GM12878 (cell line): ENCODE measurements at regions not wholly inside any gene's neighbourhood (a gene's known extent, or its start where the extent isn't known, plus 50 kb on each side); places are given as distances from the start of the nearest gene placed in this dataset.

Experiments
- ATAC-seq: fragments of 200-7000 bp; cut with Tn5 transposase; 3 replicates; pipeline ENCODE4 v1.9.1; 2020; ENCODE audit warnings: mild to moderate bottlenecking, moderate library complexity
- BruUV-seq: library from RNA; stranded (reverse); fragments of 400-500 nt; replicated peaks from 2 replicates; lab custom pipeline; 2021; lab: Mats Ljungman, UMichigan
- CTCF ChIA-PET: fragments of 300-600 bp; sonication (Branson Sonifier 250); formaldehyde crosslinking; extraction: SDS; loops from one replicate; lab custom pipeline; 2021; ENCODE audit warnings: inconsistent platforms; lab: Yijun Ruan, JAX
- POLR2A ChIA-PET: fragments of 350-600 bp; formaldehyde crosslinking; extraction: SDS; loops from one replicate; lab custom pipeline; 2021; ENCODE audit warnings: inconsistent platforms; lab: Charles Lee
- RAD21 ChIA-PET: fragments of 300-600 bp; sonication (Branson Sonifier 250); formaldehyde crosslinking; loops from one replicate; lab custom pipeline; 2023; ENCODE audit warnings: antibody characterized with exemption; ENCODE audit not compliant: unreplicated experiment; lab: Charles Lee
- SMC1A ChIA-PET: fragments of 300-600 bp; sonication (Branson Sonifier 250); formaldehyde crosslinking; loops from one replicate; lab custom pipeline; 2023; ENCODE audit not compliant: unreplicated experiment, uncharacterized antibody; lab: Charles Lee
- DNase-seq: peaks from one replicate; pipeline ENCODE4 v3.0.0-alpha.2; 2011; ENCODE audit warnings: low read depth, low spot score
- FAIRE-seq: peaks from 3 replicates; lab custom pipeline; 2011; peaks lifted over from hg19 to GRCh38; lab: Jason Lieb, UNC
- H2AFZ ChIP-seq: 2 replicates; pipeline ENCODE4 v1.6.0; 2011; ENCODE audit warnings: low read depth, low read length, control low read depth; ENCODE audit not compliant: control insufficient read depth
- H3K27ac ChIP-seq: 2 replicates; pipeline ENCODE4 v1.5.1; 2011; ENCODE audit warnings: control low read depth; ENCODE audit not compliant: control insufficient read depth, insufficient read depth
- H3K27me3 ChIP-seq, 2 experiments: replicated peaks in 1 of 2; 2 replicates each; pipeline versions ENCODE4 v1.6.0 to v1.6.1; 2011; ENCODE audit warnings: low read length in 1 of 2; ENCODE audit not compliant: control insufficient read depth in 2 of 2, insufficient read depth in 2 of 2
- H3K36me3 ChIP-seq, 2 experiments: 2 replicates each; pipeline ENCODE4 v1.5.1; 2011; ENCODE audit warnings: low read length in 1 of 2; ENCODE audit not compliant: control insufficient read depth in 2 of 2, insufficient read depth in 2 of 2
- H3K4me1 ChIP-seq: 2 replicates; pipeline ENCODE4 v1.6.1; 2011; ENCODE audit warnings: mild to moderate bottlenecking, low read length, moderate library complexity, mixed read lengths; ENCODE audit not compliant: control insufficient read depth, insufficient read depth
- H3K4me2 ChIP-seq: 2 replicates; pipeline ENCODE4 v1.6.0; 2011; ENCODE audit warnings: control low read depth; ENCODE audit not compliant: control insufficient read depth, insufficient read depth
- H3K4me3 ChIP-seq: fragments of 200-600 bp; sonication (generic); 2 replicates; pipeline ENCODE4 v1.5.1; 2016
- H3K79me2 ChIP-seq: 2 replicates; pipeline ENCODE4 v1.6.0; 2011; ENCODE audit warnings: low read length; ENCODE audit not compliant: control insufficient read depth, insufficient read depth
- H3K9ac ChIP-seq: 2 replicates; pipeline ENCODE4 v1.8.0; 2011; ENCODE audit warnings: low read length, control low read depth, mixed read lengths; ENCODE audit not compliant: control insufficient read depth, insufficient read depth
- H3K9me3 ChIP-seq: replicated peaks from 3 replicates; pipeline ENCODE4 v1.5.1; 2011; ENCODE audit warnings: mild to moderate bottlenecking, low read length; ENCODE audit not compliant: control insufficient read depth, insufficient read depth
- H4K20me1 ChIP-seq: 2 replicates; pipeline ENCODE4 v1.6.0; 2011; ENCODE audit not compliant: control insufficient read depth, insufficient read depth
- HDAC2 ChIP-seq: fragments of 200-600 bp; sonication (generic); IDR thresholded peaks from 2 replicates; pipeline ENCODE4 v1.6.1; 2017
- HDGF ChIP-seq: fragments of 450-650 bp; IDR thresholded peaks from 2 replicates; pipeline ENCODE4 v1.6.1; 2016; ENCODE audit warnings: antibody characterized with exemption
- NFXL1 ChIP-seq: fragments of 450-650 bp; IDR thresholded peaks from 2 replicates; pipeline ENCODE4 v1.6.1; 2017; ENCODE audit warnings: antibody characterized with exemption, mild to moderate bottlenecking, borderline replicate concordance
- RBBP5 ChIP-seq: fragments of 200-600 bp; sonication (generic); conservative IDR thresholded peaks from 2 replicates; pipeline ENCODE4 v1.6.1; 2016
- SMAD5 ChIP-seq: IDR thresholded peaks from 2 replicates; pipeline ENCODE4 v1.6.1; 2016; ENCODE audit warnings: antibody characterized with exemption, low read depth
- TARDBP ChIP-seq: IDR thresholded peaks from 2 replicates; pipeline ENCODE4 v1.6.1; 2016; ENCODE audit warnings: borderline replicate concordance
- WGBS: methylation state at CpG from one replicate; pipeline ENCODE4 v1.1.6; 2016; ENCODE audit warnings: low lambda C conversion rate; ENCODE audit not compliant: insufficient replicate concordance, insufficient coverage; ENCODE audit errors: missing lambda C conversion rate; 5-methylcytosine and 5-hydroxymethylcytosine counted together
- in situ Hi-C: fragments of 300-500 bp; cut with MboI; formaldehyde crosslinking; loops from 9 replicates; pipeline ENCODE4 v1.14.3; 2018; ENCODE audit warnings: mixed read lengths
- intact Hi-C: fragments of 100-400 bp; cut with micrococcal nuclease; formaldehyde crosslinking; loops from one replicate; pipeline ENCODE4 v1.14.2; 2022; ENCODE audit not compliant: unreplicated experiment
- TF ChIP-seq, protein P1 (sequence below): fragments of 450-650 bp; formaldehyde crosslinking; IDR thresholded peaks from 2 replicates; pipeline ENCODE4 v1.5.0; 2022; ENCODE audit warnings: mild to moderate bottlenecking, missing genetic modification characterization

DNA sequence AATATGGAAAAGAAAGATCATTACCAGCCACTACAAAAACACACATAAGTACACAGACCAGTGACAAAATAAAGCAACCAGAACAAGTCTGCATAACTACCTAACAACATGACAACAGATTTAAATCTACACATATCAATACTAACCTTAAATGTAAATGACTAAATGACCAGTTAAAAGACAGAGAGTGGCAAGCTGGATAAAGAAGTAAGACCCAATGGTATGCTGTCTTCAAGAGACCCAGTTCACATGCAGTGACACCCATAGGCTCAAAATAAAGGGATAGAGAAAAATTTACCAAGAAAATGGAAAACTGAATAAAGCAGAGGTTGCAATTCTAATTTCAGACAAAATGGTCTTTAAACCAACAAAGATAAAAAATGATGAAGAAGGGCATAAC, 938.1 kb downstream of the EFNA5 start:
- ATAC-seq = no peak
- Histone ChIP-seq H3K9ac (no peak overlapping the region), H3K4me2 (no peak overlapping the region), H3K9me3 (no peaks in the 10 kb centered on the region), H2AFZ (no peak overlapping the region), H4K20me1 (no peaks in the 10 kb centered on the region), H3K4me1 (no peaks in the 10 kb centered on the region), H3K36me3 (no peaks in the 10 kb centered on the region), H3K27ac (no peak overlapping the region), H3K27me3 (no peaks in the 10 kb centered on the region), H3K4me3 (no peak overlapping the region), H3K79me2 (no peaks in the 10 kb centered on the region)
- ChIA-PET SMC1A (no interaction called here), CTCF (no interaction called here), POLR2A (no interaction called here), RAD21 (no interaction called here)
- in situ Hi-C loops = no loop called here
- DNase-seq = no peak
- intact Hi-C loops = no loop called here
- BruUV-seq = no TSS peak
- TF ChIP-seq TARDBP (no peak), RBBP5 (no peak), HDGF (no peak), NFXL1 (no peak), SMAD5 (no peak)
- TF ChIP-seq, protein P1, sequence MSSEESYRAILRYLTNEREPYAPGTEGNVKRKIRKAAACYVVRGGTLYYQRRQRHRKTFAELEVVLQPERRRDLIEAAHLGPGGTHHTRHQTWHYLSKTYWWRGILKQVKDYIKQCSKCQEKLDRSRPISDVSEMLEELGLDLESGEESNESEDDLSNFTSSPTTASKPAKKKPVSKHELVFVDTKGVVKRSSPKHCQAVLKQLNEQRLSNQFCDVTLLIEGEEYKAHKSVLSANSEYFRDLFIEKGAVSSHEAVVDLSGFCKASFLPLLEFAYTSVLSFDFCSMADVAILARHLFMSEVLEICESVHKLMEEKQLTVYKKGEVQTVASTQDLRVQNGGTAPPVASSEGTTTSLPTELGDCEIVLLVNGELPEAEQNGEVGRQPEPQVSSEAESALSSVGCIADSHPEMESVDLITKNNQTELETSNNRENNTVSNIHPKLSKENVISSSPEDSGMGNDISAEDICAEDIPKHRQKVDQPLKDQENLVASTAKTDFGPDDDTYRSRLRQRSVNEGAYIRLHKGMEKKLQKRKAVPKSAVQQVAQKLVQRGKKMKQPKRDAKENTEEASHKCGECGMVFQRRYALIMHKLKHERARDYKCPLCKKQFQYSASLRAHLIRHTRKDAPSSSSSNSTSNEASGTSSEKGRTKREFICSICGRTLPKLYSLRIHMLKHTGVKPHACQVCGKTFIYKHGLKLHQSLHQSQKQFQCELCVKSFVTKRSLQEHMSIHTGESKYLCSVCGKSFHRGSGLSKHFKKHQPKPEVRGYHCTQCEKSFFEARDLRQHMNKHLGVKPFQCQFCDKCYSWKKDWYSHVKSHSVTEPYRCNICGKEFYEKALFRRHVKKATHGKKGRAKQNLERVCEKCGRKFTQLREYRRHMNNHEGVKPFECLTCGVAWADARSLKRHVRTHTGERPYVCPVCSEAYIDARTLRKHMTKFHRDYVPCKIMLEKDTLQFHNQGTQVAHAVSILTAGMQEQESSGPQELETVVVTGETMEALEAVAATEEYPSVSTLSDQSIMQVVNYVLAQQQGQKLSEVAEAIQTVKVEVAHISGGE (CRISPR knock-in tag) = no peak
- no peak for FAIRE-seq

DNA sequence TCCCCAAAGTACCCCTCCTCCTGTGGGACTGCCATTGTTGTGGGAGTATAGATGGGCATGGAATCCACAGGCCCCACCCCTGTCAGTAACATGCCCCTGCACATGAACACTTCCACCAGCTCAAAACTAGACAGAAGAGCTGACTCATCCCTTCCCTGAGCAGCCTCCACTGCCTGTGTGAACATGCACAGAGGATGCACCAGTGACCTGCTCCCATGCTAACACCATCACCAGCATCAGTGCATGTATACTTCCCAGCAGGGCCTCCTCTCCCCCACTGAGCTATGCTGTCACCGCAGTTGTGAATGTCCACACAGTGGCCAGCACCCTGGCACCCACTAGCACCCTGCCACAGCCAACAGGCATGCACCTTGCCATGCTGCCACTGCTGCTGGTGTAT, 939.8 kb downstream of the EFNA5 start:
- 44% methylated on average over 1 of the region's 1 CpG for WGBS
- intact Hi-C loops (no loop called here), in situ Hi-C loops (no loop called here)
- ChIA-PET CTCF (no interaction called here), POLR2A (no interaction called here), SMC1A (no interaction called here), RAD21 (no interaction called here)
- H3K4me1 ChIP-seq = no peaks in the 10 kb centered on the region
- H3K9ac ChIP-seq = no peak overlapping the region
- no peaks in the 10 kb centered on the region for H3K79me2 ChIP-seq
- DNase-seq (no peak), FAIRE-seq (no peak), ATAC-seq (no peak)
- no peaks in the 10 kb centered on the region for H3K9me3 ChIP-seq
- no peak overlapping the region for H3K4me3 ChIP-seq
- H2AFZ ChIP-seq = no peak overlapping the region
- no peaks in the 10 kb centered on the region for H3K27me3 ChIP-seq
- BruUV-seq = no TSS peak
- no peak overlapping the region for H3K27ac ChIP-seq
- no peak for TF ChIP-seq HDAC2
- no peak overlapping the region for H3K4me2 ChIP-seq
- no peaks in the 10 kb centered on the region for H3K36me3 ChIP-seq
- no peaks in the 10 kb centered on the region for H4K20me1 ChIP-seq
